GM12878 (cell line): ENCODE measurements at regions not wholly inside any gene's neighbourhood (a gene's known extent, or its start where the extent isn't known, plus 50 kb on each side); places are given as distances from the start of the nearest gene placed in this dataset.

Experiments used
- ATF7 ChIP-seq: fragments of 450-650 bp; IDR thresholded peaks from 2 replicates; pipeline ENCODE4 v1.6.1; 2016; ENCODE audit warnings: low read depth, mild to moderate bottlenecking
- CBX3 ChIP-seq: fragments of 200-600 bp; sonication (generic); IDR thresholded peaks from 2 replicates; pipeline ENCODE4 v1.6.1; 2016; ENCODE audit warnings: low read depth, borderline replicate concordance
- CHD2 ChIP-seq: IDR thresholded peaks from 2 replicates; pipeline ENCODE4 v1.6.1; 2011; ENCODE audit warnings: low read depth, low read length, improper control_type of control experiment, borderline replicate concordance
- LARP7 ChIP-seq: fragments of 450-650 bp; IDR thresholded peaks from 2 replicates; pipeline ENCODE4 v1.6.1; 2017; ENCODE audit warnings: mild to moderate bottlenecking
- POLR2A ChIP-seq: IDR thresholded peaks from 2 replicates; pipeline ENCODE4 v1.6.1; 2011; ENCODE audit warnings: low read depth, mild to moderate bottlenecking, low read length
- RAD21 ChIP-seq: IDR thresholded peaks from 2 replicates; pipeline ENCODE4 v1.6.1; 2011; ENCODE audit warnings: mild to moderate bottlenecking, low read depth, low read length, moderate library complexity; ENCODE audit not compliant: insufficient read depth
- ZBED1 ChIP-seq: IDR thresholded peaks from 2 replicates; pipeline ENCODE4 v1.6.1; 2016; ENCODE audit warnings: borderline replicate concordance
- TF ChIP-seq, protein P1 (sequence below), 3 experiments: IDR thresholded peaks in 2 of 3; conservative IDR thresholded peaks in 1 of 3; 2 replicates each; pipeline ENCODE4 v1.5.1; 2011; ENCODE audit warnings: low read depth in 3 of 3, low read length in 3 of 3, mild to moderate bottlenecking in 3 of 3, control low read depth in 2 of 3, moderate library complexity in 2 of 3, inconsistent platforms in 1 of 3, mixed read lengths in 1 of 3; ENCODE audit not compliant: control insufficient read depth in 2 of 3, insufficient read depth in 1 of 3; ENCODE audit errors: extremely low read depth in 1 of 3

DNA sequence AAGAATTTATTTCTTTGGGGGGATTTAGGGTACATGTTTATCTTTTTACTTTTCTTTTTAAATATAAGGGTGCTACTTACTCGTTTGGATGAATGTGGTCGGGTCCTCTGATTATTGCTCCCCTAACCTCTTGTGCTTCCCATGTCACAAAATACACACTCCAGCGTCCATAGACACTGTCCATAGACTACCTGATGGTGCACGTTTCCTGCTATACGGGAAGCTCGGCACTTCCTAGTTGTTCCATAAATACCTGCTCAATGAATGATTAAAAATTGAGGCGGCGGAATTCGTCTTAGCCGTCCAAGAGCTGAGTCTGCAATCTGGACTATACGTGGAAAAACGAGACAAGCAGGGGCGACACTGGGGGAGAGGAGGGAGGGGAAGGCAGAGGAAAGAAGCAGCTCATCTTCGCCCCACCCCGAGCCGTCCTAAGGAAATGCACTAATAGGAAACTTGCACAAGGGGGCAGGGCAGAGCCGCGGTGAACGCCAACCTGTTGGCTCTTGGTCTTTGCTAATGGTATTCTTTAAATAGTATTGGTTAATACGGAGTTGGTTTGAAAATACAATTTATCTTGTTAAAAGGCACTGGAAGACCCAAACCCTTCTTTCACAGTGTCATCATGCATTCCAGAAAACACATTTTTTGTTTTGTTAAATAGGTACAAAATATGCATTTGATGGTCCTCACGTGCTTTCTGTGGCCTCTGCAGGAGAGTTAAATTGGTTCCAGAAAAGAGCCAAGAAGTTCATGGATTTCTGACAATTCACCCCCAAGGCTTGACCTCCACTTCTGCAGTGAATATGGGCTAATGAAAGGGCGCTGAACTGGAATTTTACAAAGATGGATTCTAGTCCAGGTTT lies 73.0 kb upstream of the KCTD1 start:
- TF ChIP-seq, protein P1, sequence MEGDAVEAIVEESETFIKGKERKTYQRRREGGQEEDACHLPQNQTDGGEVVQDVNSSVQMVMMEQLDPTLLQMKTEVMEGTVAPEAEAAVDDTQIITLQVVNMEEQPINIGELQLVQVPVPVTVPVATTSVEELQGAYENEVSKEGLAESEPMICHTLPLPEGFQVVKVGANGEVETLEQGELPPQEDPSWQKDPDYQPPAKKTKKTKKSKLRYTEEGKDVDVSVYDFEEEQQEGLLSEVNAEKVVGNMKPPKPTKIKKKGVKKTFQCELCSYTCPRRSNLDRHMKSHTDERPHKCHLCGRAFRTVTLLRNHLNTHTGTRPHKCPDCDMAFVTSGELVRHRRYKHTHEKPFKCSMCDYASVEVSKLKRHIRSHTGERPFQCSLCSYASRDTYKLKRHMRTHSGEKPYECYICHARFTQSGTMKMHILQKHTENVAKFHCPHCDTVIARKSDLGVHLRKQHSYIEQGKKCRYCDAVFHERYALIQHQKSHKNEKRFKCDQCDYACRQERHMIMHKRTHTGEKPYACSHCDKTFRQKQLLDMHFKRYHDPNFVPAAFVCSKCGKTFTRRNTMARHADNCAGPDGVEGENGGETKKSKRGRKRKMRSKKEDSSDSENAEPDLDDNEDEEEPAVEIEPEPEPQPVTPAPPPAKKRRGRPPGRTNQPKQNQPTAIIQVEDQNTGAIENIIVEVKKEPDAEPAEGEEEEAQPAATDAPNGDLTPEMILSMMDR (IDR thresholded peaks at IDR 0.05 in 2 of 3, conservative IDR thresholded peaks at IDR 0.05 in 1 of 3; ENCODE audit: control insufficient read depth in 2 of 3, extremely low read depth in 1 of 3, insufficient read depth in 1 of 3, low read depth in 3 of 3, low read length in 3 of 3): peak; percentile 51 to 56 (median 51); a peak in 5 of 6 replicates
- TF ChIP-seq CBX3 (no peak), LARP7 (no peak), CHD2 (no peak), ZBED1 (no peak), POLR2A (no peak), RAD21 (peak; percentile 76), ATF7 (no peak)
